NT2/D1 (cell line): ENCODE measurements at regions not wholly inside any gene's neighbourhood (a gene's known extent, or its start where the extent isn't known, plus 50 kb on each side); places are given as distances from the start of the nearest gene placed in this dataset.

Source experiments
- SUZ12 ChIP-seq: IDR thresholded peaks from 2 replicates; pipeline ENCODE4 v1.6.1; 2011; ENCODE audit not compliant: insufficient read length, insufficient read depth; ENCODE audit errors: extremely low read depth
- ZNF274 ChIP-seq: IDR thresholded peaks from 2 replicates; pipeline ENCODE4 v1.6.1; 2011; ENCODE audit warnings: mild to moderate bottlenecking, low read depth, low read length

- TF ChIP-seq ZNF274 (no peak), SUZ12 (no peak)
Observed at GRCh38 chr5:154648229-154648628, 106.9 kb upstream of the LARP1 start.
